Heart left ventricle (tissue), 13 donors: ENCODE measurements at regions not wholly inside any gene's neighbourhood (a gene's known extent, or its start where the extent isn't known, plus 50 kb on each side); places are given as distances from the start of the nearest gene placed in this dataset.

Source experiments
- POLR2A ChIP-seq, 2 donors: fragments of 450-650 bp; IDR thresholded peaks; one replicate each; pipeline ENCODE4 v1.6.1; 2017; ENCODE audit warnings: antibody characterized with exemption in 2 of 2, mild to moderate bottlenecking in 2 of 2, moderate library complexity in 2 of 2
- TF ChIP-seq, protein P1 (sequence below), 12 donors: fragments of 200-600 bp; sonication (generic) in 4 of 12; IDR thresholded peaks; one replicate each; pipeline versions ENCODE4 v1.5.0 to v1.8.0; 2018 to 2022; ENCODE audit warnings: antibody characterized with exemption in 12 of 12, mild to moderate bottlenecking in 5 of 12
- donor health status: ischemic (EF 13 %, LVEDD 7.1; RV severe dilation, severe dysfunction).
- donor health status: DM: no; HTN: yes; CAD: no.
- donor health status: DM: no; HTN: no; CAD: no.
- donor health status: ischemic (EF 25% LVEDD 6.9; RV normal size, moderate dysfunction).
- donor health status: ischemic (EF 25% LVEDD 5.7; RV mildly dilated, moderate dysfunction).
- donor health status: ischemic (EF 35%, LVEDD 5.7; RV mildly dilated, moderate dysfunction).
- donor health status: nonischemic (EF 11% LVEDD 7.7; RV severe dilation, severe dysfunction).
- donor health status: DM: yes; HTN: yes; CAD: no.
- donor health status: PGD.
- donor health status: ischemic (EF 29% LVEDD 5.4; RV normal size, mild dysfunction).
- donor health status: nonischemic (EF 23%, LVEDD 6.1; RV moderate dilation, normal function).

DNA sequence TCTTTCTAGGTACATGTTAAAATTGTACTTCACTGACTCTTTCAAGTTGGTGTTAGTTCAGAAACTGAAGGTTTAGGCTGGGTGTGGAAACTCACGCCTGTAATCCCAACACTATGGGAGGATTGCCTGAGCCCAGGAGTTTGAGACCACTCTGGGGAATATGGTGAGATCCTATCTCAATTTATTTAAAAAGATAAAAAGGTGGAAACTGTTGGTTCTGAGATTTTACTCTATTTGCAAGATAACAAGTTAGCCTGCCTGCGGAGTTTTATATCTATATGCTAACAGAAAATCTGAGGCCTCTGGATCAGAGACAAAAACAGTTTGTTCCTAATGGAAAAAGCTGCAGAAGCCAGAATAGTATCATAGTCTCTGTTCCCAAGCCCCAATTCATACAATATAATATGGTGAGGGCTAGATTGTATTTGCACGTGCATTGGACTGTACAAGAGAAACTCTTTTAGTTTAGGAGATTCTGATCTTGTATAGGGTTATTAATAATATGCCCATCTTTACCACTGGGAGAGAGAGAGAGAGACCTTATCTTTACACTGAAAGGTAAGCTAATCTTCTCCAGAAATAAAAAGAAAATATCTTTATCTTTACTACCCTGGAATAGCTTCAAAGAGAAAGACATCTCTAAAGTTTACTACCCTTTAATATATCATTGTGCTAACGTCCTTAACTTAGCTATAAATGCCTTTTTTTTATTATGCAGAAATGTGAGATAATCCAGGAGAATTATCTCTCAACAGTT, 1267.6 kb downstream of the OTOL1 start:
- TF ChIP-seq, protein P1, sequence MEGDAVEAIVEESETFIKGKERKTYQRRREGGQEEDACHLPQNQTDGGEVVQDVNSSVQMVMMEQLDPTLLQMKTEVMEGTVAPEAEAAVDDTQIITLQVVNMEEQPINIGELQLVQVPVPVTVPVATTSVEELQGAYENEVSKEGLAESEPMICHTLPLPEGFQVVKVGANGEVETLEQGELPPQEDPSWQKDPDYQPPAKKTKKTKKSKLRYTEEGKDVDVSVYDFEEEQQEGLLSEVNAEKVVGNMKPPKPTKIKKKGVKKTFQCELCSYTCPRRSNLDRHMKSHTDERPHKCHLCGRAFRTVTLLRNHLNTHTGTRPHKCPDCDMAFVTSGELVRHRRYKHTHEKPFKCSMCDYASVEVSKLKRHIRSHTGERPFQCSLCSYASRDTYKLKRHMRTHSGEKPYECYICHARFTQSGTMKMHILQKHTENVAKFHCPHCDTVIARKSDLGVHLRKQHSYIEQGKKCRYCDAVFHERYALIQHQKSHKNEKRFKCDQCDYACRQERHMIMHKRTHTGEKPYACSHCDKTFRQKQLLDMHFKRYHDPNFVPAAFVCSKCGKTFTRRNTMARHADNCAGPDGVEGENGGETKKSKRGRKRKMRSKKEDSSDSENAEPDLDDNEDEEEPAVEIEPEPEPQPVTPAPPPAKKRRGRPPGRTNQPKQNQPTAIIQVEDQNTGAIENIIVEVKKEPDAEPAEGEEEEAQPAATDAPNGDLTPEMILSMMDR (IDR thresholded peaks at IDR 0.05), result no peak
- no peak for TF ChIP-seq POLR2A (IDR thresholded peaks at IDR 0.05)
